SK-N-SH (cell line): ENCODE measurements at regions not wholly inside any gene's neighbourhood (a gene's known extent, or its start where the extent isn't known, plus 50 kb on each side); places are given as distances from the start of the nearest gene placed in this dataset.

Source experiments
- EZH2phosphoT487 ChIP-seq: fragments of 200-600 bp; sonication (generic); IDR thresholded peaks from 2 replicates; pipeline ENCODE4 v1.6.1; 2017; ENCODE audit warnings: low read depth, mixed run types, mild to moderate bottlenecking, antibody characterized with exemption, moderate library complexity, borderline replicate concordance
- GABPA ChIP-seq: IDR thresholded peaks from 2 replicates; pipeline ENCODE4 v1.4.0; 2012; ENCODE audit warnings: low read depth, mild to moderate bottlenecking
- GATA2 ChIP-seq: sonication (generic); formaldehyde crosslinking; IDR thresholded peaks from 2 replicates; pipeline ENCODE4 v1.5.0; 2020; ENCODE audit warnings: mild to moderate bottlenecking, missing genetic modification reagents
- RAD21 ChIP-seq: IDR thresholded peaks from 2 replicates; pipeline ENCODE4 v1.6.1; 2012; ENCODE audit warnings: mild to moderate bottlenecking, low read length
- SIN3A ChIP-seq: IDR thresholded peaks from 2 replicates; pipeline ENCODE4 v1.6.1; 2012; ENCODE audit warnings: low read depth, mild to moderate bottlenecking, low read length, moderate library complexity, borderline replicate concordance
- SMC3 ChIP-seq: IDR thresholded peaks from 2 replicates; pipeline ENCODE4 v1.6.1; 2012; ENCODE audit warnings: low read depth, low read length, improper control_type of control experiment
- TF ChIP-seq, protein P1 (sequence below): fragments of 200-600 bp; sonication (generic); IDR thresholded peaks from 2 replicates; pipeline ENCODE4 v1.6.1; 2017; ENCODE audit warnings: antibody characterized with exemption, mild to moderate bottlenecking, moderate library complexity
- TF ChIP-seq, protein P2 (sequence below): fragments of 150-350 bp; IDR thresholded peaks from 2 replicates; pipeline ENCODE4 v1.6.1; 2016; ENCODE audit warnings: mild to moderate bottlenecking, low read depth, low read length
- TF ChIP-seq, protein P3 (sequence below): fragments of 150-350 bp; IDR thresholded peaks from 2 replicates; pipeline ENCODE4 v1.6.1; 2017; ENCODE audit warnings: antibody characterized with exemption, low read length, low read depth, borderline replicate concordance

DNA sequence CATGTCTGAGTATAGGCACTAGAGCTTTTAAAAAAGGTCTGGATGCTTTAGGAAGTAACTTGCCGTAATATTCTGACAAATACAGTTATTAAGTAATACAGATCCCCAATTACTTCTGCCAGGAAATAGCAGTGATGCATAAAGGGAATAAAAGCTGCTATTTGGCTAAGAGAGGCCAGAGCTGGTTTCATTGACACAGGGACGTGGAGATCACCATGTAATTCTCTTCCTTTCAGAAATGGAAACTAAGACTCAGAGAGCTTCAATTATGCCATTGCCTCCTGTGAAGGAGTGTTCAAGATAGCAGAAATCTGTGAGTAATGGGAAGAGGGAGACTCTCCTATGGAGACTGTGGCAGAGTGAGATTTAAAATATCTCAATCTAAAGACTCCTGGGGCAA is 238.1 kb downstream of the SLITRK2 start:
- TF ChIP-seq, protein P1, sequence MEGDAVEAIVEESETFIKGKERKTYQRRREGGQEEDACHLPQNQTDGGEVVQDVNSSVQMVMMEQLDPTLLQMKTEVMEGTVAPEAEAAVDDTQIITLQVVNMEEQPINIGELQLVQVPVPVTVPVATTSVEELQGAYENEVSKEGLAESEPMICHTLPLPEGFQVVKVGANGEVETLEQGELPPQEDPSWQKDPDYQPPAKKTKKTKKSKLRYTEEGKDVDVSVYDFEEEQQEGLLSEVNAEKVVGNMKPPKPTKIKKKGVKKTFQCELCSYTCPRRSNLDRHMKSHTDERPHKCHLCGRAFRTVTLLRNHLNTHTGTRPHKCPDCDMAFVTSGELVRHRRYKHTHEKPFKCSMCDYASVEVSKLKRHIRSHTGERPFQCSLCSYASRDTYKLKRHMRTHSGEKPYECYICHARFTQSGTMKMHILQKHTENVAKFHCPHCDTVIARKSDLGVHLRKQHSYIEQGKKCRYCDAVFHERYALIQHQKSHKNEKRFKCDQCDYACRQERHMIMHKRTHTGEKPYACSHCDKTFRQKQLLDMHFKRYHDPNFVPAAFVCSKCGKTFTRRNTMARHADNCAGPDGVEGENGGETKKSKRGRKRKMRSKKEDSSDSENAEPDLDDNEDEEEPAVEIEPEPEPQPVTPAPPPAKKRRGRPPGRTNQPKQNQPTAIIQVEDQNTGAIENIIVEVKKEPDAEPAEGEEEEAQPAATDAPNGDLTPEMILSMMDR = no peak
- TF ChIP-seq, protein P2, sequence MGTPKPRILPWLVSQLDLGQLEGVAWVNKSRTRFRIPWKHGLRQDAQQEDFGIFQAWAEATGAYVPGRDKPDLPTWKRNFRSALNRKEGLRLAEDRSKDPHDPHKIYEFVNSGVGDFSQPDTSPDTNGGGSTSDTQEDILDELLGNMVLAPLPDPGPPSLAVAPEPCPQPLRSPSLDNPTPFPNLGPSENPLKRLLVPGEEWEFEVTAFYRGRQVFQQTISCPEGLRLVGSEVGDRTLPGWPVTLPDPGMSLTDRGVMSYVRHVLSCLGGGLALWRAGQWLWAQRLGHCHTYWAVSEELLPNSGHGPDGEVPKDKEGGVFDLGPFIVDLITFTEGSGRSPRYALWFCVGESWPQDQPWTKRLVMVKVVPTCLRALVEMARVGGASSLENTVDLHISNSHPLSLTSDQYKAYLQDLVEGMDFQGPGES = no peak
- no peak for TF ChIP-seq EZH2phosphoT487
- TF ChIP-seq SMC3 = no peak
- no peak for TF ChIP-seq GATA2 (CRISPR knock-in tag)
- TF ChIP-seq GABPA = no peak
- TF ChIP-seq, protein P3, sequence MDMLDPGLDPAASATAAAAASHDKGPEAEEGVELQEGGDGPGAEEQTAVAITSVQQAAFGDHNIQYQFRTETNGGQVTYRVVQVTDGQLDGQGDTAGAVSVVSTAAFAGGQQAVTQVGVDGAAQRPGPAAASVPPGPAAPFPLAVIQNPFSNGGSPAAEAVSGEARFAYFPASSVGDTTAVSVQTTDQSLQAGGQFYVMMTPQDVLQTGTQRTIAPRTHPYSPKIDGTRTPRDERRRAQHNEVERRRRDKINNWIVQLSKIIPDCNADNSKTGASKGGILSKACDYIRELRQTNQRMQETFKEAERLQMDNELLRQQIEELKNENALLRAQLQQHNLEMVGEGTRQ = no peak
- TF ChIP-seq RAD21 = no peak
- TF ChIP-seq SIN3A = no peak
